GM12874 (cell line): ENCODE measurements at regions not wholly inside any gene's neighbourhood (a gene's known extent, or its start where the extent isn't known, plus 50 kb on each side); places are given as distances from the start of the nearest gene placed in this dataset.

Experiments used
- CTCF ChIP-seq: IDR thresholded peaks from 2 replicates; pipeline ENCODE4 v1.5.1; 2011; ENCODE audit warnings: low read depth, mild to moderate bottlenecking, control low read depth, low read length, moderate library complexity; ENCODE audit not compliant: insufficient read depth

- TF ChIP-seq CTCF = no peak
These were observed 61.2 kb upstream of the SLC39A10 start for GRCh38 chr2:195595825-195596224.

- no peak for TF ChIP-seq CTCF
These were observed 61.9 kb upstream of the SLC39A10 start for GRCh38 chr2:195594919-195595694.

- TF ChIP-seq CTCF = no peak
These were observed 62.8 kb upstream of the SLC39A10 start for GRCh38 chr2:195594248-195594647.

- TF ChIP-seq CTCF = no peak
These were observed 64.9 kb upstream of the SLC39A10 start for GRCh38 chr2:195592105-195592504.

DNA sequence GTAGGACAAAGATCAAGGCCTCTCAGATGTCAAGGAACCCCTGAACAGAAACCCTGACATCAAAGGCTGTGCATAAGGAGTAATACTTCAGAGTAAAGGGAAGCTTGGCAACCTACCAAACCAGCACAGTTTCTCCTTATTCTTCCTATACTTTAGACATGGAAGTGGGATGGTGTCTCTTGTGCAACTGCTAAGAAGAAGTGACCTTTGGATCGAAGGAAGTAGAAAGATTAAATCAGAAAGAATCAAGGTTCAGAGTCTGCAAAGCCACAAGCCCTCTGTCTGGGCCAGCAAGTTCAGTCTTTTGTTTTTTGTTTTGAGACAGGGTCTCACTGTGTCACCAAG is 66.2 kb upstream of the SLC39A10 start:
- no peak for TF ChIP-seq CTCF

DNA sequence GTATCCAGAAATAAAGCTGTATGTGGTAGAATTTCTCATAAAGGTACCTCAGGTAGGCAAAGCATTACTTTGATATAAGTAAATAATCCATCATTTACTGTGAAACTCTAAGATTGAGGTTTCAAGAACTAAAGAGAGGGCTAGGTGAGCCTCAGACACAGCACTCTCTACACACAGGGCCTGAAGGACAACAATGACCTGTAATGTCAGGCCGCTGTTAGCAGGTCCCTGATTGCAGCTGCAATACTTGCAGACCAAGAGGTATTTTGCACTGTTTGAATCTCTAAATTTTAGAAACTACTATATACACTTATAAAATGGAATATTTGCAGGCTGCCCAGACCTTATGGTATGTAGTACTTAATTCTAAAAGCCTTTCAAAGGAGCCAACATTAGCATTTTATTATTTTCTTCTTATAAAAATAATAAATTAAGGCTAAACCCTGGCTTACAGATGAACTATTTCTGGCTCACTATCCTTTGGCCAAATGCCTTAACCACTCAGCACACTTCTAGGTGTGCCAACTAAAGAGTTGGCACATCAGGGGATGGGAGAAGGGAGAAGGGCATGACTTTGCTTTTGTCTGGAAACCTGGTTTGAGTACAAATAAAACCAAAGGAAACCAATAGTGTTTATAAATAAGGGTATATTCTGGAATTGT is 66.7 kb upstream of the SLC39A10 start:
- no peak for TF ChIP-seq CTCF

DNA sequence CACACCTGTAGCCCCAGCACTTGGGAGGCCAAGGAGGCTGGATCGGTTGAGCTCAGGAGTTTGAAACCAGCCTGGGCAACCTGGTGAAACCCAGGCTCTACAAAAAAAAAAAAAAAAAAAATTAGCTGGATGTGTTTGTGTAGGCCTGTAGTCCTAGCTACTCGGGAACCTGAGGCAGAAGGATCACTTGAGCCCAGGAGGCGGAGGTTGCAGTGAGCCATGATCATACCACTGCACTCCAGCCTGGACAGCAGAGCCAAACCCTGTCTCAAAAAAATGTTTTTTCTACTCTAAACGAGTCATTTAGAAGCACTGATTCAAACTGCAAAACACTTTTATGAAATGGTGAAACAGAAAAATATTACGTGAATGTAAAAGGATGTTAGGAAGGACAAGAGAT is 69.1 kb upstream of the SLC39A10 start:
- TF ChIP-seq CTCF = no peak
